H9 (cell line): ENCODE measurements at regions not wholly inside any gene's neighbourhood (a gene's known extent, or its start where the extent isn't known, plus 50 kb on each side); places are given as distances from the start of the nearest gene placed in this dataset.

Experiments
- DNase-seq: peaks from one replicate; pipeline ENCODE4 v3.0.0-alpha.2; 2017
- H2AFZ ChIP-seq: one replicate; pipeline ENCODE4 v1.6.1; 2013; ENCODE audit warnings: mild to moderate bottlenecking, low read length, control low read depth, moderate library complexity
- H2AK5ac ChIP-seq: 2 replicates; pipeline ENCODE4 v1.6.1; 2013; ENCODE audit warnings: low read length, control low read depth, mixed read lengths; ENCODE audit not compliant: insufficient read length
- H2BK120ac ChIP-seq: one replicate; pipeline ENCODE4 v1.6.1; 2013; ENCODE audit warnings: low read depth, mild to moderate bottlenecking, low read length, control low read depth, inconsistent platforms; ENCODE audit not compliant: poor library complexity, severe bottlenecking
- H2BK12ac ChIP-seq: 2 replicates; pipeline ENCODE4 v1.6.1; 2013; ENCODE audit warnings: low read length, control low read depth, mixed read lengths, low read depth; ENCODE audit not compliant: insufficient read length
- H2BK15ac ChIP-seq: 2 replicates; pipeline ENCODE4 v1.6.1; 2013; ENCODE audit warnings: low read depth, low read length, control low read depth
- H2BK20ac ChIP-seq: one replicate; pipeline ENCODE4 v1.6.1; 2013; ENCODE audit warnings: low read depth, mild to moderate bottlenecking, low read length, control low read depth, inconsistent platforms; ENCODE audit not compliant: poor library complexity, severe bottlenecking
- H2BK5ac ChIP-seq: 2 replicates; pipeline ENCODE4 v1.6.1; 2013; ENCODE audit warnings: low read length, control low read depth, mixed read lengths; ENCODE audit not compliant: insufficient read length
- H3K14ac ChIP-seq: 2 replicates; pipeline ENCODE4 v1.6.1; 2013; ENCODE audit warnings: low read length, control low read depth; ENCODE audit not compliant: insufficient read depth
- H3K18ac ChIP-seq: 2 replicates; pipeline ENCODE4 v1.6.1; 2013; ENCODE audit warnings: low read depth, mild to moderate bottlenecking, mixed read lengths, low read length, control low read depth; ENCODE audit not compliant: insufficient read length
- H3K23ac ChIP-seq: 2 replicates; pipeline ENCODE4 v1.6.1; 2013; ENCODE audit warnings: low read length, control low read depth, mixed read lengths, low read depth; ENCODE audit not compliant: insufficient read length
- H3K23me2 ChIP-seq: 2 replicates; pipeline ENCODE4 v1.6.1; 2013; ENCODE audit warnings: low read depth, mild to moderate bottlenecking, mixed read lengths, low read length, control low read depth; ENCODE audit not compliant: insufficient read length, poor library complexity, severe bottlenecking
- H3K27ac ChIP-seq: 2 replicates; pipeline ENCODE4 v1.5.1; 2013; ENCODE audit warnings: low read length, control low read depth, mixed read lengths, low read depth; ENCODE audit not compliant: insufficient read length
- H3K27me3 ChIP-seq: 2 replicates; pipeline ENCODE4 v1.6.1; 2013; ENCODE audit warnings: low read length, control low read depth, inconsistent platforms; ENCODE audit not compliant: insufficient read depth
- H3K4ac ChIP-seq: 2 replicates; pipeline ENCODE4 v1.6.1; 2013; ENCODE audit warnings: low read depth, mild to moderate bottlenecking, control low read depth, inconsistent platforms, low read length, moderate library complexity
- H3K4me1 ChIP-seq: 2 replicates; pipeline ENCODE4 v1.6.1; 2013; ENCODE audit warnings: low read length, control low read depth, inconsistent platforms; ENCODE audit not compliant: insufficient read depth
- H3K4me2 ChIP-seq: 2 replicates; pipeline ENCODE4 v1.6.1; 2013; ENCODE audit warnings: low read length, control low read depth, mixed read lengths; ENCODE audit not compliant: insufficient read length, insufficient read depth
- H3K56ac ChIP-seq: 2 replicates; pipeline ENCODE4 v1.6.1; 2013; ENCODE audit warnings: low read depth, mild to moderate bottlenecking, mixed read lengths, low read length, control low read depth; ENCODE audit not compliant: insufficient read length
- H3K79me1 ChIP-seq: 2 replicates; pipeline ENCODE4 v1.6.1; 2013; ENCODE audit warnings: low read depth, mild to moderate bottlenecking, moderate library complexity, low read length, control low read depth, inconsistent platforms; ENCODE audit not compliant: insufficient read depth, poor library complexity, severe bottlenecking
- H3K79me2 ChIP-seq: 2 replicates; pipeline ENCODE4 v1.6.1; 2013; ENCODE audit warnings: low read length, control low read depth, inconsistent platforms; ENCODE audit not compliant: insufficient read depth
- H3K9ac ChIP-seq: 2 replicates; pipeline ENCODE4 v1.6.1; 2013; ENCODE audit warnings: low read length, control low read depth, mixed read lengths; ENCODE audit not compliant: insufficient read length; ENCODE audit errors: extremely low read depth
- H3K9me3 ChIP-seq: one replicate; pipeline ENCODE4 v1.6.1; 2013; ENCODE audit warnings: low read depth, low read length, inconsistent platforms; ENCODE audit not compliant: control insufficient read depth
- H3T11ph ChIP-seq: one replicate; pipeline ENCODE4 v1.6.1; 2013; ENCODE audit warnings: mild to moderate bottlenecking, low read length, control low read depth, inconsistent platforms
- H4K20me1 ChIP-seq: one replicate; pipeline ENCODE4 v1.6.1; 2013; ENCODE audit not compliant: control insufficient read depth, insufficient read length, insufficient read depth
- H4K5ac ChIP-seq: 2 replicates; pipeline ENCODE4 v1.6.1; 2013; ENCODE audit warnings: low read depth, mild to moderate bottlenecking, mixed read lengths, low read length, control low read depth; ENCODE audit not compliant: insufficient read length
- H4K8ac ChIP-seq: replicated peaks from 2 replicates; pipeline ENCODE4 v1.6.1; 2013; ENCODE audit warnings: low read length, control low read depth, mixed read lengths, low read depth; ENCODE audit not compliant: insufficient read length
- H4K91ac ChIP-seq: 2 replicates; pipeline ENCODE4 v1.6.1; 2013; ENCODE audit warnings: low read depth, mild to moderate bottlenecking, moderate library complexity, mixed read lengths, low read length, control low read depth; ENCODE audit not compliant: insufficient read length
- H3K27ac Mint-ChIP-seq, 3 experiments: 2 replicates in 2 of 3; 3 replicates in 1 of 3; pipeline ENCODE4 v1.8.0; 2020 to 2021; ENCODE audit warnings: mixed read lengths in 3 of 3, mild to moderate bottlenecking in 1 of 3, moderate library complexity in 1 of 3
- H3K27me3 Mint-ChIP-seq: 2 replicates; pipeline ENCODE4 v1.8.0; 2021; ENCODE audit warnings: low read depth, mild to moderate bottlenecking, moderate library complexity, mixed read lengths
- H3K36me3 Mint-ChIP-seq, 3 experiments: 2 replicates in 2 of 3; 3 replicates in 1 of 3; pipeline ENCODE4 v1.8.0; 2020 to 2021; ENCODE audit warnings: low read depth in 3 of 3, mixed read lengths in 3 of 3; ENCODE audit not compliant: insufficient read depth in 1 of 3
- H3K4me1 Mint-ChIP-seq, 2 experiments: 2 replicates each; pipeline ENCODE4 v1.8.0; 2020; ENCODE audit warnings: mixed read lengths in 2 of 2
- H3K4me3 Mint-ChIP-seq, 2 experiments: 2 replicates in 1 of 2; 3 replicates in 1 of 2; pipeline ENCODE4 v1.8.0; 2020 to 2021; ENCODE audit warnings: mild to moderate bottlenecking in 2 of 2, mixed read lengths in 2 of 2, moderate library complexity in 1 of 2
- H3K9me3 Mint-ChIP-seq, 2 experiments: 2 replicates in 1 of 2; 3 replicates in 1 of 2; pipeline ENCODE4 v1.8.0; 2020; ENCODE audit warnings: mild to moderate bottlenecking in 2 of 2, mixed read lengths in 2 of 2, moderate library complexity in 1 of 2
- CTCF ChIP-seq: fragments of 200-600 bp; sonication (generic); conservative IDR thresholded peaks from 3 replicates; pipeline ENCODE4 v1.8.0; 2021; ENCODE audit warnings: antibody characterized with exemption, mild to moderate bottlenecking
- WGBS: extraction: QIAGEN DNeasy Blood & Tissue Kit; methylation state at CpG from one replicate; pipeline ENCODE4 v1.1.7; 2013; ENCODE audit warnings: missing lambda C conversion rate, low lambda C conversion rate, mixed read lengths; ENCODE audit not compliant: insufficient read length; ENCODE audit errors: extremely low coverage; 5-methylcytosine and 5-hydroxymethylcytosine counted together

- H2BK12ac ChIP-seq: no peak overlapping the region
- H3T11ph ChIP-seq: no peak overlapping the region
- H3K4me1 Mint-ChIP-seq: no peaks in the 10 kb centered on the region
- H3K79me1 ChIP-seq: no peaks in the 10 kb centered on the region
- no peak overlapping the region for H2BK15ac ChIP-seq
- H4K20me1 ChIP-seq: no peaks in the 10 kb centered on the region
- no peaks in the 10 kb centered on the region for H3K9me3 ChIP-seq
- no peak overlapping the region for H2BK120ac ChIP-seq
- no peak overlapping the region for H3K4me2 ChIP-seq
- H3K14ac ChIP-seq: no peak overlapping the region
- no peak overlapping the region for H3K23ac ChIP-seq
- no peak overlapping the region for H3K56ac ChIP-seq
- no peaks in the 10 kb centered on the region for H3K23me2 ChIP-seq
- H2BK5ac ChIP-seq: no peak overlapping the region
- peaks cover 30 to 48% of the 10 kb centered on the region in 2 experiments for H3K9me3 Mint-ChIP-seq
- H3K27me3 Mint-ChIP-seq: no peaks in the 10 kb centered on the region
- no peak overlapping the region for H2AK5ac ChIP-seq
- WGBS: no CpG with 5 or more reads among the region's 1 CpG
- no peak overlapping the region for H2BK20ac ChIP-seq
- no peak overlapping the region for H4K5ac ChIP-seq
- no peaks in the 10 kb centered on the region for H3K79me2 ChIP-seq
- no peak overlapping the region for H3K27ac ChIP-seq
- TF ChIP-seq CTCF: no peak
- no peak overlapping the region for H3K18ac ChIP-seq
- no peak overlapping the region for H3K4ac ChIP-seq
- H3K4me3 Mint-ChIP-seq: no peak overlapping the region
- no peak overlapping the region for H2AFZ ChIP-seq
- no peaks in the 10 kb centered on the region for H3K27me3 ChIP-seq
- no peaks in the 10 kb centered on the region for H3K36me3 Mint-ChIP-seq
- no peak overlapping the region for H4K91ac ChIP-seq
- DNase-seq: no peak
- no peak overlapping the region for H4K8ac ChIP-seq
- H3K27ac Mint-ChIP-seq: no peak overlapping the region
- no peak overlapping the region for H3K9ac ChIP-seq
- H3K4me1 ChIP-seq: no peaks in the 10 kb centered on the region
Measured at GRCh38 chr21:25127007-25127406, 480.3 kb downstream of the MRPL39 start.
